ENCODE measurements at regions not wholly inside any gene's neighbourhood (a gene's known extent, or its start where the extent isn't known, plus 50 kb on each side); places are given as distances from the start of the nearest gene placed in this dataset.

- Mint-ChIP-seq H3K4me3 (no peak overlapping the region), H3K4me1 (peaks cover 18% of the 10 kb centered on the region)
- CTCF ChIA-PET = no interaction called here
Observed at GRCh38 chr5:6194261-6194875, 184.0 kb downstream of the MED10 start.

DNA sequence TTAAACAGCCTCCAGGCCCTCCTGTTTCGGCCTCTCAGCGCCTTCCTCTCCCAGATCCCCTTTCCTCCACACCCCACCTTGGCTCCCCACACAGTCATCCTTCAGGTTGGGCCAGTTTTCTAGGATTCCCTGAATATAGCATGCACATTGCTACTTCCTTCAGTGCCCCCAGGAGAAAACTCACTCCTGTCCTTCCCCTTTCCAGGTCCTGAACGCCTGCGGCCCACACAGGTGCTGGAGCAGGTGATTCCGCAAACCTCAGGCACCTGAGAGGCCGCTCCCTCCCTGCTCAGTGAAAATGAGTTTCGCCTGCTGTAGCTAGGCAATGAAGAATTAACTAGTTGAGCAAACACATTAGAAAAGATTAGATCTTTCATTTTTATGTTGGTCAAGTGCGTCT lies 185.0 kb downstream of the MED10 start:
- Mint-ChIP-seq H3K27ac (no peak overlapping the region), H3K4me1 (peaks cover 27% of the 10 kb centered on the region), H3K36me3 (ENCODE audit: low read depth) (no peaks in the 10 kb centered on the region), H3K27me3 (no peaks in the 10 kb centered on the region), H3K9me3 (no peaks in the 10 kb centered on the region), H3K4me3 (no peak overlapping the region)
- intact Hi-C loops (cut with micrococcal nuclease) = no loop called here
- no peak for TF ChIP-seq CTCF (IDR thresholded peaks at IDR 0.05)
- POLR2A ChIA-PET = no interaction called here
- no peak for DNase-seq
- CTCF ChIA-PET = no interaction called here
- ATAC-seq (ENCODE audit: low read depth) = no peak

More at GRCh38 chr5:6194261-6194875, 184.0 kb downstream of the MED10 start:
- DNase-seq = no peak
- Mint-ChIP-seq H3K27ac (no peak overlapping the region), H3K36me3 (ENCODE audit: low read depth) (no peaks in the 10 kb centered on the region), H3K27me3 (no peaks in the 10 kb centered on the region), H3K9me3 (no peaks in the 10 kb centered on the region)
- ATAC-seq (ENCODE audit: low read depth) = no peak
- POLR2A ChIA-PET = no interaction called here
- intact Hi-C loops (cut with micrococcal nuclease) = no loop called here
- no peak for TF ChIP-seq CTCF (IDR thresholded peaks at IDR 0.05)

- TF ChIP-seq CTCF (IDR thresholded peaks at IDR 0.05) = no peak
- Mint-ChIP-seq H3K9me3 (no peaks in the 10 kb centered on the region), H3K4me3 (no peak overlapping the region), H3K27ac (no peak overlapping the region), H3K36me3 (ENCODE audit: low read depth) (no peaks in the 10 kb centered on the region), H3K4me1 (peaks cover 32% of the 10 kb centered on the region), H3K27me3 (no peaks in the 10 kb centered on the region)
- intact Hi-C loops (cut with micrococcal nuclease) = no loop called here
- ChIA-PET POLR2A (no interaction called here), CTCF (no interaction called here)
- DNase-seq (no peak), ATAC-seq (ENCODE audit: low read depth) (no peak)
Observed at GRCh38 chr5:6190838-6191237, 187.5 kb downstream of the MED10 start.

DNA sequence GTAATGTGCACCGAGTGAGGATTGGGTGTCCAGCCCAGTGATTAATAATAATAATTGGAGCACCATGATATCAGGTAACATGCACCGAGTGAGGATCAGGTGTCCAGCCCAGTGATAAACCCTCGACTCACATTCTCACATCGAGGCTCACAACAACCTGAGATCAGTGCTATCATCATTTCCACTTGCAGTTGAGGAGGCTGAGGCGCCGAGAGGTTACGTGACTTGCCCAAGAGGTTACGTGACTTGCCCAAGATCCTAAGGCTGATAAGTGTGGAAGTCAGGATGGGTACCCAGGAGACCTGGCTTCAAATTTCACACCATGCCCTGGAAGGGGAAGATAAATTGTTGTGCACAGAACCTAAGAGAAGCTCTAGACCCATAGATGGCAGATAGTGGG lies 189.4 kb downstream of the MED10 start:
- ChIA-PET CTCF (no interaction called here), POLR2A (no interaction called here)
- H3K27ac Mint-ChIP-seq = no peak overlapping the region
- TF ChIP-seq CTCF (IDR thresholded peaks at IDR 0.05) = no peak
- H3K36me3 Mint-ChIP-seq (ENCODE audit: low read depth) = no peaks in the 10 kb centered on the region
- no peaks in the 10 kb centered on the region for H3K27me3 Mint-ChIP-seq
- DNase-seq (no peak), ATAC-seq (ENCODE audit: low read depth) (no peak)
- intact Hi-C loops (cut with micrococcal nuclease) = no loop called here
- no peaks in the 10 kb centered on the region for H3K9me3 Mint-ChIP-seq
- no peak overlapping the region for H3K4me3 Mint-ChIP-seq
- peaks cover 19% of the 10 kb centered on the region for H3K4me1 Mint-ChIP-seq

- Mint-ChIP-seq H3K27me3 (no peaks in the 10 kb centered on the region), H3K4me1 (peaks cover 19% of the 10 kb centered on the region), H3K27ac (peak overlapping the region; percentile 19), H3K9me3 (no peaks in the 10 kb centered on the region), H3K36me3 (ENCODE audit: low read depth) (no peaks in the 10 kb centered on the region), H3K4me3 (peak overlapping the region; percentile 6)
- TF ChIP-seq CTCF (IDR thresholded peaks at IDR 0.05) = no peak
- DNase-seq (no peak), ATAC-seq (ENCODE audit: low read depth) (peak; percentile 81)
- ChIA-PET CTCF (no interaction called here), POLR2A (interaction anchor here (0.8 kb wide), 1 partner anchor 766 kb away, joined by 3 read pairs; the partner anchor contains the start of gene ICE1)
- intact Hi-C loops (cut with micrococcal nuclease) = no loop called here
Observed at GRCh38 chr5:6188344-6188743, 190.0 kb downstream of the MED10 start.
